B cell (primary cell): ENCODE measurements at regions not wholly inside any gene's neighbourhood (a gene's known extent, or its start where the extent isn't known, plus 50 kb on each side); places are given as distances from the start of the nearest gene placed in this dataset.

ENCODE experiments used
- CTCF ChIP-seq: fragments of 200-600 bp; IDR thresholded peaks from one replicate; pipeline ENCODE4 v1.8.0; 2022; ENCODE audit warnings: antibody characterized with exemption, mild to moderate bottlenecking
- EZH2 ChIP-seq: IDR thresholded peaks from 2 replicates; pipeline ENCODE4 v1.6.1; 2012; ENCODE audit warnings: borderline replicate concordance, low read depth, mild to moderate bottlenecking, moderate library complexity, low read length; ENCODE audit not compliant: insufficient read depth, poor library complexity, severe bottlenecking

GRCh38 chr15:66882251-66883020, 180.4 kb downstream of the SMAD6 start:
- TF ChIP-seq CTCF = no peak
- TF ChIP-seq EZH2 = no peak
